Endothelial cell of umbilical vein (primary cell): ENCODE measurements at regions not wholly inside any gene's neighbourhood (a gene's known extent, or its start where the extent isn't known, plus 50 kb on each side); places are given as distances from the start of the nearest gene placed in this dataset.

Experiments used
- BruUV-seq: library from RNA; stranded (reverse); fragments of 400-500 nt; replicated peaks from 2 replicates; lab custom pipeline; 2021; lab: Mats Ljungman, UMichigan
- CTCF ChIA-PET: fragments of 300-600, 350-600 bp; sonication (Branson Sonifier 250); formaldehyde crosslinking; loops from one replicate; lab custom pipeline; 2021; ENCODE audit warnings: antibody characterized with exemption, inconsistent platforms; lab: Charles Lee
- POLR2A ChIA-PET: fragments of 300-600, 350-600 bp; sonication (Branson Sonifier 250); formaldehyde crosslinking; loops from one replicate; lab custom pipeline; 2021; ENCODE audit warnings: antibody characterized with exemption, inconsistent platforms; lab: Charles Lee
- DNase-seq: peaks from one replicate; pipeline ENCODE4 v3.0.0-alpha.2; 2011; ENCODE audit warnings: low read depth, low spot score
- FAIRE-seq: peaks from 2 replicates; lab custom pipeline; 2011; peaks lifted over from hg19 to GRCh38; lab: Jason Lieb, UNC
- H2AFZ ChIP-seq: 2 replicates; pipeline ENCODE4 v1.6.0; 2012; ENCODE audit warnings: low read depth, low read length, control low read depth, inconsistent platforms
- H3K27ac ChIP-seq: 2 replicates; pipeline ENCODE4 v1.5.1; 2011; ENCODE audit warnings: low read depth, mild to moderate bottlenecking, control low read depth, low read length, moderate library complexity; ENCODE audit not compliant: insufficient read depth
- H3K27me3 ChIP-seq, 2 experiments: 2 replicates each; pipeline versions ENCODE4 v1.6.0 to v1.6.1; 2011; ENCODE audit warnings: low read length in 2 of 2, mixed read lengths in 1 of 2; ENCODE audit not compliant: control insufficient read depth in 2 of 2, insufficient read depth in 2 of 2
- H3K36me3 ChIP-seq, 2 experiments: 2 replicates in 1 of 2; 3 replicates in 1 of 2; pipeline ENCODE4 v1.5.1; 2011; ENCODE audit warnings: low read length in 2 of 2, mild to moderate bottlenecking in 1 of 2, moderate library complexity in 1 of 2; ENCODE audit not compliant: control insufficient read depth in 2 of 2, insufficient read depth in 2 of 2; ENCODE audit errors: extremely low read depth in 1 of 2
- H3K4me1 ChIP-seq: 3 replicates; pipeline ENCODE4 v1.5.1; 2011; ENCODE audit warnings: mild to moderate bottlenecking, low read length; ENCODE audit not compliant: control insufficient read depth, insufficient read depth; ENCODE audit errors: extremely low read depth
- H3K4me2 ChIP-seq: 2 replicates; pipeline ENCODE4 v1.6.1; 2011; ENCODE audit warnings: low read length, control low read depth, mixed read lengths; ENCODE audit not compliant: insufficient read depth
- H3K4me3 ChIP-seq, 3 experiments: fragments of 200-600 bp in 1 of 3; sonication (generic), shearing (Covaris generic) in 1 of 3; replicated peaks in 1 of 3; 2 replicates each; pipeline ENCODE4 v1.5.1; 2011 to 2016; ENCODE audit warnings: control low read depth in 3 of 3, low read length in 3 of 3, mild to moderate bottlenecking in 2 of 3, inconsistent platforms in 1 of 3, low read depth in 1 of 3, moderate library complexity in 1 of 3; ENCODE audit not compliant: insufficient read depth in 1 of 3
- H3K79me2 ChIP-seq: 2 replicates; pipeline ENCODE4 v1.6.0; 2012; ENCODE audit warnings: low read length, inconsistent platforms; ENCODE audit not compliant: control insufficient read depth, insufficient read depth
- H3K9ac ChIP-seq: replicated peaks from 2 replicates; pipeline ENCODE3; 2011; ENCODE audit warnings: low read length, control low read depth; ENCODE audit not compliant: insufficient read depth; ENCODE audit errors: extremely low read depth
- H3K9me1 ChIP-seq: replicated peaks from 3 replicates; pipeline ENCODE4 v1.6.0; 2011; ENCODE audit warnings: mild to moderate bottlenecking, low read length; ENCODE audit not compliant: control insufficient read depth, insufficient read depth; ENCODE audit errors: extremely low read depth
- H3K9me3 ChIP-seq: replicated peaks from 2 replicates; pipeline ENCODE4 v1.5.1; 2012; ENCODE audit warnings: low read length, inconsistent platforms; ENCODE audit not compliant: control insufficient read depth, insufficient read depth
- H4K20me1 ChIP-seq: replicated peaks from 2 replicates; pipeline ENCODE3; 2011; ENCODE audit warnings: mild to moderate bottlenecking, low read length; ENCODE audit not compliant: control insufficient read depth, insufficient read depth; ENCODE audit errors: extremely low read depth
- CTCF ChIP-seq, 2 donors: IDR thresholded peaks; 1 replicate in 1 of 2; 2 replicates in 1 of 2; pipeline ENCODE4 v1.5.1; 2011; ENCODE audit warnings: low read length in 2 of 2, mild to moderate bottlenecking in 2 of 2, moderate library complexity in 2 of 2, control low read depth in 1 of 2, inconsistent platforms in 1 of 2, low read depth in 1 of 2; ENCODE audit not compliant: insufficient read depth in 1 of 2; ENCODE audit errors: extremely low read depth in 1 of 2
- EZH2 ChIP-seq: IDR thresholded peaks from 2 replicates; pipeline ENCODE4 v1.6.1; 2012; ENCODE audit warnings: borderline replicate concordance, low read depth, mild to moderate bottlenecking, moderate library complexity, low read length, inconsistent platforms; ENCODE audit not compliant: severe bottlenecking
- FOS ChIP-seq: IDR thresholded peaks from 2 replicates; pipeline ENCODE4 v1.6.1; 2011; ENCODE audit warnings: mild to moderate bottlenecking, low read length, moderate library complexity, borderline replicate concordance; ENCODE audit not compliant: insufficient read depth
- GATA2 ChIP-seq: IDR thresholded peaks from 2 replicates; pipeline ENCODE4 v1.7.0; 2011; ENCODE audit warnings: low read depth, mild to moderate bottlenecking, moderate library complexity, mixed read lengths, low read length; ENCODE audit not compliant: insufficient read length, insufficient read depth
- JUN ChIP-seq: IDR thresholded peaks from 2 replicates; pipeline ENCODE4 v1.6.1; 2011; ENCODE audit warnings: borderline replicate concordance, low read depth; ENCODE audit not compliant: insufficient read length, insufficient read depth
- MAX ChIP-seq: IDR thresholded peaks from 2 replicates; pipeline ENCODE4 v1.6.1; 2011; ENCODE audit not compliant: insufficient read depth, insufficient read length
- MYC ChIP-seq: IDR thresholded peaks from one replicate; pipeline ENCODE4 v1.6.1; 2011; ENCODE audit warnings: mild to moderate bottlenecking, low read depth, low read length
- POLR2A ChIP-seq: IDR thresholded peaks from 2 replicates; pipeline ENCODE4 v1.6.1; 2012; ENCODE audit warnings: low read depth, mild to moderate bottlenecking, control low read depth, low read length
- POLR2AphosphoS5 ChIP-seq: IDR thresholded peaks from 2 replicates; pipeline ENCODE4 v1.6.1; 2012; ENCODE audit warnings: low read depth, mild to moderate bottlenecking, control low read depth, low read length, moderate library complexity; ENCODE audit not compliant: insufficient read depth
- dilution Hi-C: fragments of 300-500 bp; cut with MboI; formaldehyde crosslinking; loops from one replicate; pipeline ENCODE4 v1.15.0; 2019; ENCODE audit warnings: low sequenced_read_pairs; ENCODE audit not compliant: extremely low pct_ligation_motif_present
- intact Hi-C: fragments of 100-400 bp; cut with micrococcal nuclease; formaldehyde crosslinking; loops from one replicate; pipeline ENCODE4 v1.10.0; 2022

- dilution Hi-C loops (no loop called here), intact Hi-C loops (no loop called here)
- Histone ChIP-seq H3K4me1 (no peaks in the 10 kb centered on the region), H3K9me1 (no peaks in the 10 kb centered on the region), H3K79me2 (no peaks in the 10 kb centered on the region), H3K27me3 (no peaks in the 10 kb centered on the region), H3K27ac (no peak overlapping the region), H3K4me3 (no peak overlapping the region), H2AFZ (no peak overlapping the region), H3K4me2 (no peak overlapping the region), H3K9ac (no peak overlapping the region), H3K36me3 (no peaks in the 10 kb centered on the region), H4K20me1 (no peaks in the 10 kb centered on the region), H3K9me3 (no peaks in the 10 kb centered on the region)
- FAIRE-seq (no peak), DNase-seq (no peak)
- BruUV-seq: no TSS peak
- POLR2A ChIA-PET: no interaction called here
- CTCF ChIA-PET: interaction anchor here (0.5 kb wide), 1 partner anchor 296 kb away, joined by 4 read pairs; no protein-coding TSS in a partner anchor
- TF ChIP-seq EZH2 (no peak), JUN (no peak), GATA2 (no peak), MAX (no peak), POLR2A (no peak), CTCF (IDR thresholded peaks at IDR 0.05; ENCODE audit: extremely low read depth in 1 of 2, insufficient read depth in 1 of 2, low read depth in 1 of 2, low read length in 2 of 2) (no peak), POLR2AphosphoS5 (no peak), FOS (no peak), MYC (no peak)
Measured at GRCh38 chr2:41483982-41484857, 563.6 kb upstream of the PKDCC start.
